WTC11 (cell line): ENCODE measurements at regions not wholly inside any gene's neighbourhood (a gene's known extent, or its start where the extent isn't known, plus 50 kb on each side); places are given as distances from the start of the nearest gene placed in this dataset.

ENCODE experiments used
- CREB1 ChIP-seq: sonication (generic); formaldehyde crosslinking; IDR thresholded peaks from 2 replicates; pipeline ENCODE4 v1.8.0; 2023; ENCODE audit warnings: mild to moderate bottlenecking, missing genetic modification reagents
- CREM ChIP-seq: sonication (generic); formaldehyde crosslinking; IDR thresholded peaks from 2 replicates; pipeline ENCODE4 v1.8.1; 2022; ENCODE audit warnings: mild to moderate bottlenecking, missing genetic modification reagents, moderate library complexity
- FOXJ3 ChIP-seq: sonication (generic); formaldehyde crosslinking; IDR thresholded peaks from 2 replicates; pipeline ENCODE4 v1.9.0; 2021; ENCODE audit warnings: missing genetic modification reagents, mild to moderate bottlenecking, borderline replicate concordance
- GTF2I ChIP-seq: fragments of 250-450 bp; sonication (Bioruptor Pico); conservative IDR thresholded peaks from 2 replicates; pipeline ENCODE4 v1.4.0; 2021; ENCODE audit warnings: mild to moderate bottlenecking
- RORB ChIP-seq: fragments of 250-450 bp; sonication (Bioruptor Pico); IDR thresholded peaks from 2 replicates; pipeline ENCODE4 v1.9.0; 2021; ENCODE audit warnings: mild to moderate bottlenecking
- TEAD4 ChIP-seq: sonication (generic); formaldehyde crosslinking; IDR thresholded peaks from 2 replicates; pipeline ENCODE4 v1.8.0; 2022; ENCODE audit warnings: mild to moderate bottlenecking, missing genetic modification reagents
- ZNF121 ChIP-seq: sonication (generic); formaldehyde crosslinking; IDR thresholded peaks from 2 replicates; pipeline ENCODE4 v1.8.0; 2023; ENCODE audit warnings: missing genetic modification reagents
- ZNF232 ChIP-seq: sonication (generic); formaldehyde crosslinking; IDR thresholded peaks from 2 replicates; pipeline ENCODE4 v1.8.0; 2022; ENCODE audit warnings: mild to moderate bottlenecking, missing genetic modification reagents
- ZNF317 ChIP-seq: sonication (generic); formaldehyde crosslinking; IDR thresholded peaks from 2 replicates; pipeline ENCODE4 v1.8.1; 2023; ENCODE audit warnings: low read depth, mild to moderate bottlenecking, moderate library complexity, missing genetic modification reagents, borderline replicate concordance
- TF ChIP-seq, protein P1 (sequence below): sonication (generic); formaldehyde crosslinking; IDR thresholded peaks from 2 replicates; pipeline ENCODE4 v1.8.0; 2022; ENCODE audit warnings: mild to moderate bottlenecking, missing genetic modification reagents
- TF ChIP-seq, protein P2 (sequence below): sonication (generic); formaldehyde crosslinking; IDR thresholded peaks from 2 replicates; pipeline ENCODE4 v1.8.0; 2022; ENCODE audit warnings: mild to moderate bottlenecking, missing genetic modification reagents
- TF ChIP-seq, protein P3 (sequence below): sonication (generic); formaldehyde crosslinking; conservative IDR thresholded peaks from 2 replicates; pipeline ENCODE4 v1.8.1; 2022; ENCODE audit warnings: mild to moderate bottlenecking, missing genetic modification reagents
- TF ChIP-seq, protein P4 (sequence below): fragments of 200-600 bp; IDR thresholded peaks from 2 replicates; pipeline ENCODE4 v1.8.0; 2022; ENCODE audit warnings: antibody characterized with exemption
- TF ChIP-seq, protein P5 (sequence below): sonication (generic); formaldehyde crosslinking; IDR thresholded peaks from 2 replicates; pipeline ENCODE4 v1.8.1; 2023; ENCODE audit warnings: mild to moderate bottlenecking, missing genetic modification reagents, borderline replicate concordance

DNA sequence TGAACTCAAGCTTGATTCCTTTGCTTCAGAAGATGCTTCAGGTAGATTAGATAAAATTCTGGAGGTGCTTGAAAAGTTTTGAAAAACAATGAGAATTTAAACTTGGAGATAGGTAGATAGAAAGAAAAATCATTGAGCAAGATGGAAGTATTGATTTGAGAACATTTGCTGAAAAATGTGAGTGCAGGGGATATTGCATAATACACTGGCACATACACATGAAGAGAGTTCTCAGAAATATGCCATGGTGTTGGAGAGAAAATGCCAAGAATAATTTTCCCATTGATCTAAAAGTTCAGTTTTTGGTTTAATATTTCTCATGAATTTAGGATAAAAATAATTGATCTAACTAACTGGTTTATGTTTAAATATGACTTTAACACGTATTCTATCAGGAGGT is 107.2 kb upstream of the GBE1 start:
- TF ChIP-seq, protein P1, sequence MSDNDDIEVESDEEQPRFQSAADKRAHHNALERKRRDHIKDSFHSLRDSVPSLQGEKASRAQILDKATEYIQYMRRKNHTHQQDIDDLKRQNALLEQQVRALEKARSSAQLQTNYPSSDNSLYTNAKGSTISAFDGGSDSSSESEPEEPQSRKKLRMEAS (CRISPR knock-in tag) = no peak
- TF ChIP-seq, protein P2, sequence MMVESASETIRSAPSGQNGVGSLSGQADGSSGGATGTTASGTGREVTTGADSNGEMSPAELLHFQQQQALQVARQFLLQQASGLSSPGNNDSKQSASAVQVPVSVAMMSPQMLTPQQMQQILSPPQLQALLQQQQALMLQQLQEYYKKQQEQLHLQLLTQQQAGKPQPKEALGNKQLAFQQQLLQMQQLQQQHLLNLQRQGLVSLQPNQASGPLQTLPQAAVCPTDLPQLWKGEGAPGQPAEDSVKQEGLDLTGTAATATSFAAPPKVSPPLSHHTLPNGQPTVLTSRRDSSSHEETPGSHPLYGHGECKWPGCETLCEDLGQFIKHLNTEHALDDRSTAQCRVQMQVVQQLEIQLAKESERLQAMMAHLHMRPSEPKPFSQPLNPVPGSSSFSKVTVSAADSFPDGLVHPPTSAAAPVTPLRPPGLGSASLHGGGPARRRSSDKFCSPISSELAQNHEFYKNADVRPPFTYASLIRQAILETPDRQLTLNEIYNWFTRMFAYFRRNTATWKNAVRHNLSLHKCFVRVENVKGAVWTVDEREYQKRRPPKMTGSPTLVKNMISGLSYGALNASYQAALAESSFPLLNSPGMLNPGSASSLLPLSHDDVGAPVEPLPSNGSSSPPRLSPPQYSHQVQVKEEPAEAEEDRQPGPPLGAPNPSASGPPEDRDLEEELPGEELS = no peak
- no peak for TF ChIP-seq CREB1 (CRISPR knock-in tag)
- no peak for TF ChIP-seq ZNF232 (CRISPR knock-in tag)
- TF ChIP-seq ZNF317 = no peak
- TF ChIP-seq, protein P3, sequence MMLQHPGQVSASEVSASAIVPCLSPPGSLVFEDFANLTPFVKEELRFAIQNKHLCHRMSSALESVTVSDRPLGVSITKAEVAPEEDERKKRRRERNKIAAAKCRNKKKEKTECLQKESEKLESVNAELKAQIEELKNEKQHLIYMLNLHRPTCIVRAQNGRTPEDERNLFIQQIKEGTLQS = no peak
- TF ChIP-seq, protein P4, sequence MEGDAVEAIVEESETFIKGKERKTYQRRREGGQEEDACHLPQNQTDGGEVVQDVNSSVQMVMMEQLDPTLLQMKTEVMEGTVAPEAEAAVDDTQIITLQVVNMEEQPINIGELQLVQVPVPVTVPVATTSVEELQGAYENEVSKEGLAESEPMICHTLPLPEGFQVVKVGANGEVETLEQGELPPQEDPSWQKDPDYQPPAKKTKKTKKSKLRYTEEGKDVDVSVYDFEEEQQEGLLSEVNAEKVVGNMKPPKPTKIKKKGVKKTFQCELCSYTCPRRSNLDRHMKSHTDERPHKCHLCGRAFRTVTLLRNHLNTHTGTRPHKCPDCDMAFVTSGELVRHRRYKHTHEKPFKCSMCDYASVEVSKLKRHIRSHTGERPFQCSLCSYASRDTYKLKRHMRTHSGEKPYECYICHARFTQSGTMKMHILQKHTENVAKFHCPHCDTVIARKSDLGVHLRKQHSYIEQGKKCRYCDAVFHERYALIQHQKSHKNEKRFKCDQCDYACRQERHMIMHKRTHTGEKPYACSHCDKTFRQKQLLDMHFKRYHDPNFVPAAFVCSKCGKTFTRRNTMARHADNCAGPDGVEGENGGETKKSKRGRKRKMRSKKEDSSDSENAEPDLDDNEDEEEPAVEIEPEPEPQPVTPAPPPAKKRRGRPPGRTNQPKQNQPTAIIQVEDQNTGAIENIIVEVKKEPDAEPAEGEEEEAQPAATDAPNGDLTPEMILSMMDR = no peak
- TF ChIP-seq FOXJ3 = no peak
- TF ChIP-seq, protein P5, sequence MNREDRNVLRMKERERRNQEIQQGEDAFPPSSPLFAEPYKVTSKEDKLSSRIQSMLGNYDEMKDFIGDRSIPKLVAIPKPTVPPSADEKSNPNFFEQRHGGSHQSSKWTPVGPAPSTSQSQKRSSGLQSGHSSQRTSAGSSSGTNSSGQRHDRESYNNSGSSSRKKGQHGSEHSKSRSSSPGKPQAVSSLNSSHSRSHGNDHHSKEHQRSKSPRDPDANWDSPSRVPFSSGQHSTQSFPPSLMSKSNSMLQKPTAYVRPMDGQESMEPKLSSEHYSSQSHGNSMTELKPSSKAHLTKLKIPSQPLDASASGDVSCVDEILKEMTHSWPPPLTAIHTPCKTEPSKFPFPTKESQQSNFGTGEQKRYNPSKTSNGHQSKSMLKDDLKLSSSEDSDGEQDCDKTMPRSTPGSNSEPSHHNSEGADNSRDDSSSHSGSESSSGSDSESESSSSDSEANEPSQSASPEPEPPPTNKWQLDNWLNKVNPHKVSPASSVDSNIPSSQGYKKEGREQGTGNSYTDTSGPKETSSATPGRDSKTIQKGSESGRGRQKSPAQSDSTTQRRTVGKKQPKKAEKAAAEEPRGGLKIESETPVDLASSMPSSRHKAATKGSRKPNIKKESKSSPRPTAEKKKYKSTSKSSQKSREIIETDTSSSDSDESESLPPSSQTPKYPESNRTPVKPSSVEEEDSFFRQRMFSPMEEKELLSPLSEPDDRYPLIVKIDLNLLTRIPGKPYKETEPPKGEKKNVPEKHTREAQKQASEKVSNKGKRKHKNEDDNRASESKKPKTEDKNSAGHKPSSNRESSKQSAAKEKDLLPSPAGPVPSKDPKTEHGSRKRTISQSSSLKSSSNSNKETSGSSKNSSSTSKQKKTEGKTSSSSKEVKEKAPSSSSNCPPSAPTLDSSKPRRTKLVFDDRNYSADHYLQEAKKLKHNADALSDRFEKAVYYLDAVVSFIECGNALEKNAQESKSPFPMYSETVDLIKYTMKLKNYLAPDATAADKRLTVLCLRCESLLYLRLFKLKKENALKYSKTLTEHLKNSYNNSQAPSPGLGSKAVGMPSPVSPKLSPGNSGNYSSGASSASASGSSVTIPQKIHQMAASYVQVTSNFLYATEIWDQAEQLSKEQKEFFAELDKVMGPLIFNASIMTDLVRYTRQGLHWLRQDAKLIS (CRISPR knock-in tag) = no peak
- TF ChIP-seq CREM (CRISPR knock-in tag) = no peak
- no peak for TF ChIP-seq GTF2I (CRISPR knock-in tag)
- no peak for TF ChIP-seq TEAD4
- no peak for TF ChIP-seq RORB (CRISPR knock-in tag)
- no peak for TF ChIP-seq ZNF121 (CRISPR knock-in tag)
